Osteoblast (primary cell): ENCODE measurements at regions not wholly inside any gene's neighbourhood (a gene's known extent, or its start where the extent isn't known, plus 50 kb on each side); places are given as distances from the start of the nearest gene placed in this dataset.
A peak's percentile ranks its signal among the peaks of the same experiment; 100 is the strongest.

Source experiments
- DNase-seq: peaks from one replicate; pipeline ENCODE4 v3.0.0; 2011; ENCODE audit warnings: low spot score, mixed read lengths; ENCODE audit not compliant: insufficient read length; ENCODE audit errors: missing footprints
- H2AFZ ChIP-seq: 2 replicates; pipeline ENCODE4 v1.6.0; 2011; ENCODE audit warnings: mild to moderate bottlenecking, low read length
- H3K27ac ChIP-seq: 2 replicates; pipeline ENCODE4 v1.5.1; 2011; ENCODE audit warnings: mild to moderate bottlenecking, low read depth, low read length, moderate library complexity
- H3K27me3 ChIP-seq: 2 replicates; pipeline ENCODE4 v1.6.0; 2012; ENCODE audit warnings: mild to moderate bottlenecking, control low read depth, inconsistent platforms, low read length, moderate library complexity; ENCODE audit not compliant: insufficient read depth
- H3K36me3 ChIP-seq: 2 replicates; pipeline ENCODE4 v1.5.1; 2011; ENCODE audit warnings: mild to moderate bottlenecking, low read length, control low read depth, moderate library complexity; ENCODE audit not compliant: insufficient read depth
- H3K4me1 ChIP-seq: 2 replicates; pipeline ENCODE4 v1.5.1; 2011; ENCODE audit warnings: mild to moderate bottlenecking, low read length, control low read depth, moderate library complexity; ENCODE audit not compliant: insufficient read depth
- H3K4me2 ChIP-seq: 2 replicates; pipeline ENCODE4 v1.6.0; 2011; ENCODE audit warnings: mild to moderate bottlenecking, low read length; ENCODE audit not compliant: insufficient read depth
- H3K4me3 ChIP-seq: fragments of 200-600 bp; sonication (generic); 3 replicates; pipeline ENCODE4 v1.5.1; 2012; ENCODE audit warnings: mild to moderate bottlenecking, low read length, inconsistent platforms; ENCODE audit not compliant: insufficient read depth
- H3K79me2 ChIP-seq: 2 replicates; pipeline ENCODE4 v1.6.0; 2012; ENCODE audit warnings: mild to moderate bottlenecking, low read length, control low read depth, inconsistent platforms; ENCODE audit not compliant: insufficient read depth
- H3K9me3 ChIP-seq: 2 replicates; pipeline ENCODE4 v1.5.1; 2011; ENCODE audit warnings: low read depth, low read length, control low read depth
- H4K20me1 ChIP-seq: 2 replicates; pipeline ENCODE4 v1.6.0; 2012; ENCODE audit warnings: mild to moderate bottlenecking, low read length, control low read depth; ENCODE audit not compliant: insufficient read depth
- CTCF ChIP-seq: IDR thresholded peaks from 2 replicates; pipeline ENCODE4 v1.5.1; 2011; ENCODE audit warnings: mild to moderate bottlenecking, low read depth, low read length, moderate library complexity; ENCODE audit errors: extremely low read depth

- no peak for DNase-seq
- Histone ChIP-seq H3K79me2 (no peaks in the 10 kb centered on the region), H3K4me3 (no peak overlapping the region), H3K4me1 (no peaks in the 10 kb centered on the region), H3K36me3 (no peaks in the 10 kb centered on the region), H3K27me3 (no peaks in the 10 kb centered on the region), H2AFZ (no peak overlapping the region), H3K27ac (no peak overlapping the region), H4K20me1 (no peaks in the 10 kb centered on the region), H3K9me3 (no peaks in the 10 kb centered on the region), H3K4me2 (no peak overlapping the region)
- no peak for TF ChIP-seq CTCF
Observed at GRCh38 chr6:54722328-54722727, 124.2 kb upstream of the FAM83B start.

- DNase-seq: no peak
- no peaks in the 10 kb centered on the region for H3K36me3 ChIP-seq
- H3K4me1 ChIP-seq: no peaks in the 10 kb centered on the region
- H3K27me3 ChIP-seq: no peaks in the 10 kb centered on the region
- H3K4me2 ChIP-seq: no peak overlapping the region
- no peak for TF ChIP-seq CTCF
- no peaks in the 10 kb centered on the region for H4K20me1 ChIP-seq
- H2AFZ ChIP-seq: no peak overlapping the region
- H3K27ac ChIP-seq: no peak overlapping the region
- no peaks in the 10 kb centered on the region for H3K79me2 ChIP-seq
- H3K4me3 ChIP-seq: no peak overlapping the region
- no peaks in the 10 kb centered on the region for H3K9me3 ChIP-seq
Observed at GRCh38 chr6:54729716-54730115, 116.9 kb upstream of the FAM83B start.

- Histone ChIP-seq H3K4me3 (no peak overlapping the region), H3K27me3 (no peaks in the 10 kb centered on the region), H4K20me1 (no peaks in the 10 kb centered on the region), H3K79me2 (no peaks in the 10 kb centered on the region), H3K9me3 (no peaks in the 10 kb centered on the region), H2AFZ (no peak overlapping the region), H3K4me1 (no peaks in the 10 kb centered on the region), H3K4me2 (no peak overlapping the region), H3K36me3 (no peaks in the 10 kb centered on the region), H3K27ac (no peak overlapping the region)
- no peak for TF ChIP-seq CTCF
- DNase-seq: no peak
Observed at GRCh38 chr6:54730767-54731630, 115.6 kb upstream of the FAM83B start.

DNA sequence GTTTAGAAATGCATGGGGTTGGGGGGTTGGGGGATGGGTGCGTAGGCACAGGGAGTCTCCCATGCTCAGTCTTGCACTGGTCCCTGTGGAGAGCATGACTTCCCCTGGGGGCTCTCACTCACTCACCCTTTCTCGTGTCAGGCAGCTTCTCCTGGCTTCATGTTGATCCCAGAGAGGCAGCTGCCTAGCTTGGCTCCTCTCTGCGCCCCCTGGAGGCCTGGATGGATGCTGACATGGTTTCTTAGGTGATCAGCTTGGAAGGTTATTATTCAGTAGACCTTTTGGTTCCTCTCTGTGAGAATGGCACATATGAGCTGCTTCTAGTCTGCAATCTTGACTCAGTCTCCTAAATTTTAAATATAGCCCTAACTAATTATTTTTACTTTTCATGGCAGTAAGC, 109.3 kb upstream of the FAM83B start:
- peak; percentile 37 for TF ChIP-seq CTCF
- no peak for DNase-seq
- H3K27me3 ChIP-seq: no peaks in the 10 kb centered on the region

More for the DNA sequence above, 109.3 kb upstream of the FAM83B start:
- Histone ChIP-seq H3K79me2 (no peaks in the 10 kb centered on the region), H3K9me3 (no peaks in the 10 kb centered on the region), H3K4me3 (no peak overlapping the region), H3K4me1 (no peaks in the 10 kb centered on the region), H4K20me1 (no peaks in the 10 kb centered on the region), H3K4me2 (no peak overlapping the region), H2AFZ (no peak overlapping the region), H3K36me3 (no peaks in the 10 kb centered on the region), H3K27ac (no peak overlapping the region)
